ENCODE measurements at regions not wholly inside any gene's neighbourhood (a gene's known extent, or its start where the extent isn't known, plus 50 kb on each side); places are given as distances from the start of the nearest gene placed in this dataset.

DNA sequence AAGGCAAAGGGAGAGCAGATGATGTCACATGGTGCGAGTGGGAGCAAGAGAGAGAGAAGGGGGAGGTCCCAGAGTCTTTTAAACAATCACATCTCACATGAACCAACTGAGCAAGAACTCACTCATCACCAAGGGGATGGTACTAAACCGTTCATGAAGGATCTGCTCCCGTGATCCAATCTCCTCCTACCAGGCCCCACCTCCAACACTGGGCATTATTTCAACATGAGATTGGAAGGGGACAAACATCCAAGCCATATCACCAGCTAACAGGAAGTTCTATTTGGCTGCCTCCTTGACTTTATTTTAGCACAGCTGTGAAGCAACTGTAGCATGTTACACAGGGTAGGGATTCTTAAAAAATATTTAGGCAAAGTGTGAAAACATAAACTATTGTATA is 102.5 kb downstream of the DDIT4L start:
- no peak for DNase-seq (ENCODE audit: low spot score)
- Histone ChIP-seq H3K27me3 (ENCODE audit: insufficient read depth) (no peaks in the 10 kb centered on the region), H3K79me2 (replicated peaks; ENCODE audit: insufficient read depth) (no peaks in the 10 kb centered on the region), H3K27ac (ENCODE audit: low read depth) (no peak overlapping the region), H3K4me2 (peak overlapping the region; percentile 23; the same call in 1 of the 2 replicates), H2AFZ (peak overlapping the region; percentile 29; the same call in 1 of the 2 replicates), H3K36me3 (ENCODE audit: insufficient read depth) (no peaks in the 10 kb centered on the region), H3K9me2 (ENCODE audit: insufficient read depth) (peaks cover 9% of the 10 kb centered on the region; the same call in 1 of the 2 replicates), H3K4me3 (no peak overlapping the region), H4K20me1 (replicated peaks; ENCODE audit: insufficient read depth) (no peaks in the 10 kb centered on the region), H3F3A (replicated peaks; ENCODE audit: low read depth) (no peaks in the 10 kb centered on the region), H3K4me1 (ENCODE audit: insufficient read depth) (peaks cover 10% of the 10 kb centered on the region; the same call in 1 of the 2 replicates)
- H3K27me3 Mint-ChIP-seq (ENCODE audit: insufficient read depth, low read depth, poor library complexity) = peaks cover 5% of the 10 kb centered on the region
- H3K36me3 Mint-ChIP-seq (ENCODE audit: low read depth) = peaks cover 25% of the 10 kb centered on the region
- ATAC-seq = no peak
- no peak for TF ChIP-seq NANOG (IDR thresholded peaks at IDR 0.05; ENCODE audit: borderline replicate concordance)
- no peak for TF ChIP-seq POLR2AphosphoS5 (IDR thresholded peaks at IDR 0.05; ENCODE audit: low read depth)
- TF ChIP-seq, protein P1, sequence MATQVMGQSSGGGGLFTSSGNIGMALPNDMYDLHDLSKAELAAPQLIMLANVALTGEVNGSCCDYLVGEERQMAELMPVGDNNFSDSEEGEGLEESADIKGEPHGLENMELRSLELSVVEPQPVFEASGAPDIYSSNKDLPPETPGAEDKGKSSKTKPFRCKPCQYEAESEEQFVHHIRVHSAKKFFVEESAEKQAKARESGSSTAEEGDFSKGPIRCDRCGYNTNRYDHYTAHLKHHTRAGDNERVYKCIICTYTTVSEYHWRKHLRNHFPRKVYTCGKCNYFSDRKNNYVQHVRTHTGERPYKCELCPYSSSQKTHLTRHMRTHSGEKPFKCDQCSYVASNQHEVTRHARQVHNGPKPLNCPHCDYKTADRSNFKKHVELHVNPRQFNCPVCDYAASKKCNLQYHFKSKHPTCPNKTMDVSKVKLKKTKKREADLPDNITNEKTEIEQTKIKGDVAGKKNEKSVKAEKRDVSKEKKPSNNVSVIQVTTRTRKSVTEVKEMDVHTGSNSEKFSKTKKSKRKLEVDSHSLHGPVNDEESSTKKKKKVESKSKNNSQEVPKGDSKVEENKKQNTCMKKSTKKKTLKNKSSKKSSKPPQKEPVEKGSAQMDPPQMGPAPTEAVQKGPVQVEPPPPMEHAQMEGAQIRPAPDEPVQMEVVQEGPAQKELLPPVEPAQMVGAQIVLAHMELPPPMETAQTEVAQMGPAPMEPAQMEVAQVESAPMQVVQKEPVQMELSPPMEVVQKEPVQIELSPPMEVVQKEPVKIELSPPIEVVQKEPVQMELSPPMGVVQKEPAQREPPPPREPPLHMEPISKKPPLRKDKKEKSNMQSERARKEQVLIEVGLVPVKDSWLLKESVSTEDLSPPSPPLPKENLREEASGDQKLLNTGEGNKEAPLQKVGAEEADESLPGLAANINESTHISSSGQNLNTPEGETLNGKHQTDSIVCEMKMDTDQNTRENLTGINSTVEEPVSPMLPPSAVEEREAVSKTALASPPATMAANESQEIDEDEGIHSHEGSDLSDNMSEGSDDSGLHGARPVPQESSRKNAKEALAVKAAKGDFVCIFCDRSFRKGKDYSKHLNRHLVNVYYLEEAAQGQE (IDR thresholded peaks at IDR 0.05; ENCODE audit: unreplicated experiment) = no peak
- TF ChIP-seq CTCF (conservative IDR thresholded peaks at IDR 0.05; ENCODE audit: low read depth in 2 of 2) = no peak
- no peak for TF ChIP-seq JUNB (IDR thresholded peaks at IDR 0.05; ENCODE audit: unreplicated experiment)
- TF ChIP-seq EZH2phosphoT487 (IDR thresholded peaks at IDR 0.05; ENCODE audit: unreplicated experiment) = no peak
- no peak for TF ChIP-seq ETS1 (IDR thresholded peaks at IDR 0.05)
- no peak for TF ChIP-seq ZNF462 (CRISPR knock-in tag; IDR thresholded peaks at IDR 0.05)
- TF ChIP-seq ZNF114 (CRISPR knock-in tag; IDR thresholded peaks at IDR 0.05) = no peak
- TF ChIP-seq CREB1 (CRISPR knock-in tag; IDR thresholded peaks at IDR 0.05; ENCODE audit: low read depth) = no peak
- TF ChIP-seq ZNF331 (CRISPR knock-in tag; IDR thresholded peaks at IDR 0.05; ENCODE audit: low read depth) = no peak
- no peak for TF ChIP-seq EZH2 (IDR thresholded peaks at IDR 0.05; ENCODE audit: low read depth, unreplicated experiment)
- no peak for TF ChIP-seq STAT1 (IDR thresholded peaks at IDR 0.05; ENCODE audit: unreplicated experiment)
- H3K9me3 Mint-ChIP-seq = peaks cover 26% of the 10 kb centered on the region; the same call in 2 of the 3 replicates
- H3K4me3 Mint-ChIP-seq = no peak overlapping the region
- no peak overlapping the region for H3K27ac Mint-ChIP-seq
- peaks cover 20% of the 10 kb centered on the region for H3K4me1 Mint-ChIP-seq

Measured in GM23338 (cell line).